Natural killer cell (primary cell): ENCODE measurements at regions not wholly inside any gene's neighbourhood (a gene's known extent, or its start where the extent isn't known, plus 50 kb on each side); places are given as distances from the start of the nearest gene placed in this dataset.

Experiments used
- ATAC-seq, 3 donors: fragments of 150-1000 bp in 2 of 3; fragments of 200-7000 bp in 1 of 3; cut with Tn5 transposase; 1 replicate in 1 of 3; 2 replicates in 2 of 3; pipeline ENCODE4 v1.10.0; 2021; ENCODE audit warnings: mild to moderate bottlenecking in 2 of 3, moderate library complexity in 2 of 3
- DNase-seq, 2 donors: peaks; one replicate each; pipeline versions ENCODE4 v3.0.0 to v3.0.0-alpha.2; 2013 to 2021; ENCODE audit warnings: mixed read lengths in 1 of 2
- H3K27ac ChIP-seq: one replicate; pipeline ENCODE4 v1.5.1; 2013; ENCODE audit warnings: mild to moderate bottlenecking, low read length
- H3K27me3 ChIP-seq: one replicate; pipeline ENCODE4 v1.6.1; 2013; ENCODE audit warnings: low read length; ENCODE audit not compliant: control insufficient read depth, insufficient read depth
- H3K36me3 ChIP-seq: one replicate; pipeline ENCODE4 v1.6.1; 2013; ENCODE audit warnings: low read length; ENCODE audit not compliant: control insufficient read depth, insufficient read depth
- H3K4me1 ChIP-seq: one replicate; pipeline ENCODE4 v1.6.1; 2013; ENCODE audit warnings: low read length; ENCODE audit not compliant: control insufficient read depth, insufficient read depth
- H3K4me3 ChIP-seq: one replicate; pipeline ENCODE4 v1.5.1; 2013; ENCODE audit warnings: low read length
- H3K9me3 ChIP-seq: one replicate; pipeline ENCODE4 v1.6.1; 2013; ENCODE audit warnings: low read length; ENCODE audit not compliant: control insufficient read depth, insufficient read depth
- H3K27ac Mint-ChIP-seq, 2 donors: one replicate each; pipeline ENCODE4 v1.8.0; 2022; ENCODE audit warnings: mild to moderate bottlenecking in 2 of 2, mixed read lengths in 2 of 2, moderate library complexity in 1 of 2
- H3K27me3 Mint-ChIP-seq, 2 donors: one replicate each; pipeline ENCODE4 v1.8.0; 2022; ENCODE audit warnings: low read depth in 2 of 2, mixed read lengths in 2 of 2
- H3K36me3 Mint-ChIP-seq: one replicate; pipeline ENCODE4 v1.8.0; 2022; ENCODE audit warnings: mixed read lengths
- H3K4me1 Mint-ChIP-seq, 2 donors: one replicate each; pipeline ENCODE4 v1.8.0; 2022; ENCODE audit warnings: mixed read lengths in 2 of 2
- H3K4me3 Mint-ChIP-seq: one replicate; pipeline ENCODE4 v1.8.0; 2022; ENCODE audit warnings: mild to moderate bottlenecking, moderate library complexity, mixed read lengths
- H3K9me3 Mint-ChIP-seq, 2 donors: one replicate each; pipeline ENCODE4 v1.8.0; 2022; ENCODE audit warnings: mixed read lengths in 2 of 2
- WGBS: methylation state at CpG from one replicate; pipeline ENCODE4 v1.1.7; 2013; ENCODE audit warnings: missing lambda C conversion rate; ENCODE audit not compliant: insufficient coverage; 5-methylcytosine and 5-hydroxymethylcytosine counted together
- intact Hi-C: fragments of 100-400 bp; cut with micrococcal nuclease; formaldehyde crosslinking; loops from one replicate; pipeline ENCODE4 v1.14.2; 2022
- TF ChIP-seq, protein P1 (sequence below): fragments of 200-600 bp; IDR thresholded peaks from one replicate; pipeline ENCODE4 v1.8.0; 2022; ENCODE audit warnings: antibody characterized with exemption

DNA sequence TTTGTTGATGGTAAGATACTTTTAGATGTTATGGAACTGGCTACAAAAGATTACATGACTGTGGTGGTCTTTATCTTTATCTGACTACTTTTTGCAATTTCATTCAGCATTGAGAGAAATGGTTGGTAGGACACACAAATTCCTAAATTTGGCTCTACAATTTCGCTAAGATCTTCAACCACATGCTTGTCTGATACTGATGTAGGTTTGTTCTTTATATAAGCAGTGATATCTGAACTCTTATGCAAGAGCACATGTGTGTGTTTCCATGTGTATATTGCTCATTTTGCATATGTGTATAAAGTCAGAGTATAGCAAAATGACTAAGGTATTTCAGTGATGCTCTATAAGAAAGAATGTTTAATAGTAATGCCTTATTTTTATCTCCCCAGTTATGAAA is 501.5 kb downstream of the ARL4A start:
- no peak for ATAC-seq
- Histone ChIP-seq H3K27ac (no peak overlapping the region), H3K27me3 (no peaks in the 10 kb centered on the region), H3K9me3 (no peaks in the 10 kb centered on the region), H3K36me3 (no peaks in the 10 kb centered on the region), H3K4me3 (no peak overlapping the region), H3K4me1 (no peaks in the 10 kb centered on the region)
- TF ChIP-seq, protein P1, sequence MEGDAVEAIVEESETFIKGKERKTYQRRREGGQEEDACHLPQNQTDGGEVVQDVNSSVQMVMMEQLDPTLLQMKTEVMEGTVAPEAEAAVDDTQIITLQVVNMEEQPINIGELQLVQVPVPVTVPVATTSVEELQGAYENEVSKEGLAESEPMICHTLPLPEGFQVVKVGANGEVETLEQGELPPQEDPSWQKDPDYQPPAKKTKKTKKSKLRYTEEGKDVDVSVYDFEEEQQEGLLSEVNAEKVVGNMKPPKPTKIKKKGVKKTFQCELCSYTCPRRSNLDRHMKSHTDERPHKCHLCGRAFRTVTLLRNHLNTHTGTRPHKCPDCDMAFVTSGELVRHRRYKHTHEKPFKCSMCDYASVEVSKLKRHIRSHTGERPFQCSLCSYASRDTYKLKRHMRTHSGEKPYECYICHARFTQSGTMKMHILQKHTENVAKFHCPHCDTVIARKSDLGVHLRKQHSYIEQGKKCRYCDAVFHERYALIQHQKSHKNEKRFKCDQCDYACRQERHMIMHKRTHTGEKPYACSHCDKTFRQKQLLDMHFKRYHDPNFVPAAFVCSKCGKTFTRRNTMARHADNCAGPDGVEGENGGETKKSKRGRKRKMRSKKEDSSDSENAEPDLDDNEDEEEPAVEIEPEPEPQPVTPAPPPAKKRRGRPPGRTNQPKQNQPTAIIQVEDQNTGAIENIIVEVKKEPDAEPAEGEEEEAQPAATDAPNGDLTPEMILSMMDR, result no peak
- Mint-ChIP-seq H3K27ac (no peak overlapping the region), H3K4me3 (no peak overlapping the region), H3K36me3 (no peaks in the 10 kb centered on the region), H3K4me1 (no peaks in the 10 kb centered on the region), H3K27me3 (no peaks in the 10 kb centered on the region), H3K9me3 (peaks cover 0 to 2% of the 10 kb centered on the region in 2 donors)
- 100% methylated on average over 1 of the region's 1 CpG for WGBS
- intact Hi-C loops, result no loop called here
- DNase-seq, result no peak

DNA sequence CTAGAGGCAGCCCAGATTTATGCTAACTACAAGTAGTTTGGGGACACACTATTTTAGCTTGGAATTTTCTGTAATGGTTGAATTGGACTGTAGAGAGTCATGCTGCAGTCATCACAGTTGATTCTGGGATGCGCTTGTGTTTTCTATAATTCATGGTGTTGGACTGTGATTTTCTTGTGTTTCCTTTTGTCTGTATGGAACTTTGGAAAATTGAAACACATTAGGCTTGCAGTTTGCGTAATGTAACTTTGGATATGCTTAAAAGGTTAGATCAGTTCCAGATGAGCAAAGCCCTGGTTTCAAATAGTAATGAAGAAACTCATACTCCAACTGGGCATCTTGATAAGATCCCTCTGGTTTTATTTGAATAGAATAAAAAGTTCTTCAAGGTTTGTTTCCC is 502.2 kb downstream of the ARL4A start:
- Mint-ChIP-seq H3K4me1 (no peaks in the 10 kb centered on the region), H3K4me3 (no peak overlapping the region), H3K9me3 (no peaks in the 10 kb centered on the region), H3K36me3 (no peaks in the 10 kb centered on the region), H3K27me3 (no peaks in the 10 kb centered on the region), H3K27ac (no peak overlapping the region)
- intact Hi-C loops, result no loop called here
- WGBS, result 82% methylated on average over 2 of the region's 2 CpGs
- no peak overlapping the region for H3K4me3 ChIP-seq
- no peak overlapping the region for H3K27ac ChIP-seq
- ATAC-seq, result no peak
- no peaks in the 10 kb centered on the region for H3K27me3 ChIP-seq
- no peaks in the 10 kb centered on the region for H3K4me1 ChIP-seq
- no peaks in the 10 kb centered on the region for H3K9me3 ChIP-seq
- no peaks in the 10 kb centered on the region for H3K36me3 ChIP-seq
- DNase-seq, result no peak
- TF ChIP-seq, protein P1, result no peak

DNA sequence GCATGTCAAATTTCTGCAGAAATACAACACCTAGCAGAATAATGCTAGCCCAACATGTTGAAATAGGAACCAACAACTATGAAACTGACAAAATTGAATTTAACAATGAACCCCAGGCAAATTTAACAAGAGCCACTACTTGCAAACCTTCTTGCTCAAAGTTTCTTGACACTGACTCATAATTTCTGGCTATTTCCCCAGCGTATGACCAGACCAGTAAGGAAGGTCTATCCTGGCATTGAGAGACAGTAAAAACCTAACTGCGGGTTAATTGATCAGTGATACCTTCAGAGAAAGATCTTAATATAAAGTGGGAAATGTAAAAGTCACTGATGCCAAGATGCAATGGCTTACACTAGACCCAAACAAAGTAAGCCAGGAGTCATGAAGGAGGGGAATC is 510.1 kb downstream of the ARL4A start:
- no peak overlapping the region for H3K27ac Mint-ChIP-seq
- H3K36me3 ChIP-seq, result no peaks in the 10 kb centered on the region
- H3K4me3 ChIP-seq, result no peak overlapping the region
- no peak overlapping the region for H3K27ac ChIP-seq
- no peaks in the 10 kb centered on the region for H3K9me3 ChIP-seq
- no peak for ATAC-seq
- intact Hi-C loops, result no loop called here
- WGBS, result 69% methylated on average over 2 of the region's 2 CpGs
- H3K27me3 ChIP-seq, result no peaks in the 10 kb centered on the region
- H3K36me3 Mint-ChIP-seq, result no peaks in the 10 kb centered on the region
- H3K9me3 Mint-ChIP-seq, result peaks cover 3% of the 10 kb centered on the region in 2 donors
- no peaks in the 10 kb centered on the region for H3K27me3 Mint-ChIP-seq
- H3K4me1 ChIP-seq, result no peaks in the 10 kb centered on the region
- TF ChIP-seq, protein P1, result no peak
- no peaks in the 10 kb centered on the region for H3K4me1 Mint-ChIP-seq
- no peak overlapping the region for H3K4me3 Mint-ChIP-seq
- no peak for DNase-seq

DNA sequence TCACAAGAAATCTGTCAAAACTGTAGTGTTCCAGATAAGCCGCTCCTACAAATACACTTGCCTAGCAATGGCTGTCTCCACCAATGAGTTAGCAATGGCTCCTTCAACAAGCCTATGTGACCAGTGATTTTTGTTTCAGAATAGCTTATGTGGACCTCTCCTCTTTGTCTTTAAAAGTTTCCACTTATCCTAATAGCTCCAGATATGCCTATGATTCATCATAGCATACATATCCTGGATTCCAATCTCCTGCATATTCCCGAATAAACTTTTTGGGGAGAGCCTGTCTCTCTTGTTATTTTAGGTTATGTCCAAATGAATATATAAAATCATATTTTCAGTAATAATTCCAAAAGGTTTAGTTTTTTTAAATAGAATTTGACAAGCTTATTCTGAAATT is 510.6 kb downstream of the ARL4A start:
- DNase-seq (no peak), ATAC-seq (no peak)
- WGBS, result 96% methylated on average over 1 of the region's 2 CpGs
- H3K4me3 ChIP-seq, result no peak overlapping the region
- Mint-ChIP-seq H3K36me3 (no peaks in the 10 kb centered on the region), H3K27ac (no peak overlapping the region), H3K4me1 (no peaks in the 10 kb centered on the region), H3K9me3 (peaks cover 3% of the 10 kb centered on the region in 2 donors), H3K27me3 (no peaks in the 10 kb centered on the region), H3K4me3 (no peak overlapping the region)
- no peaks in the 10 kb centered on the region for H3K27me3 ChIP-seq
- H3K27ac ChIP-seq, result no peak overlapping the region
- TF ChIP-seq, protein P1, result no peak
- H3K9me3 ChIP-seq, result no peaks in the 10 kb centered on the region
- no peaks in the 10 kb centered on the region for H3K36me3 ChIP-seq
- no peaks in the 10 kb centered on the region for H3K4me1 ChIP-seq
- intact Hi-C loops, result no loop called here
